Left lung (tissue), 4 donors: ENCODE measurements at regions not wholly inside any gene's neighbourhood (a gene's known extent, or its start where the extent isn't known, plus 50 kb on each side); places are given as distances from the start of the nearest gene placed in this dataset.

Source experiments
- ATAC-seq: fragments of 200-7000 bp; cut with Tn5 transposase; one replicate; pipeline ENCODE4 v1.9.1; 2020; ENCODE audit warnings: moderate library complexity
- DNase-seq, 4 donors: peaks; one replicate each; pipeline ENCODE4 v3.0.0-alpha.2; 2013 to 2020
- H3K27ac ChIP-seq, 2 donors: fragments of 200-600 bp; sonication (generic) in 1 of 2; one replicate each; pipeline versions ENCODE4 v1.5.0 to v1.8.0; 2020 to 2021
- H3K27me3 ChIP-seq, 2 donors: fragments of 200-600 bp; sonication (generic) in 1 of 2; one replicate each; pipeline versions ENCODE4 v1.5.0 to v1.8.0; 2020 to 2021
- H3K36me3 ChIP-seq, 2 donors: fragments of 200-600 bp; sonication (generic) in 1 of 2; one replicate each; pipeline versions ENCODE4 v1.5.0 to v1.8.0; 2020 to 2021
- H3K4me1 ChIP-seq, 2 donors: fragments of 200-600 bp; one replicate each; pipeline ENCODE4 v1.8.0; 2021
- H3K4me3 ChIP-seq, 2 donors: fragments of 200-600 bp; sonication (generic) in 1 of 2; one replicate each; pipeline versions ENCODE4 v1.5.0 to v1.8.0; 2020 to 2021; ENCODE audit warnings: mild to moderate bottlenecking in 1 of 2
- H3K9me3 ChIP-seq, 2 donors: fragments of 200-600 bp; sonication (generic) in 1 of 2; one replicate each; pipeline versions ENCODE4 v1.5.0 to v1.8.0; 2020 to 2021
- intact Hi-C, 2 donors: fragments of 100-400 bp; cut with DNase I; formaldehyde crosslinking; loops; one replicate each; pipeline versions ENCODE4 v1.11.2 to v1.14.2; 2022
- TF ChIP-seq, protein P1 (sequence below), 2 donors: fragments of 200-600 bp; sonication (generic) in 1 of 2; IDR thresholded peaks; one replicate each; pipeline versions ENCODE4 v1.5.0 to v1.8.0; 2021; ENCODE audit warnings: antibody characterized with exemption in 2 of 2
- donor health status: DM: no; HTN: yes; CAD: no.
- donor health status: DM: no; HTN: no; CAD: no.

GRCh38 chr11:90556026-90556425 lies 333.2 kb upstream of the CHORDC1 start:
- DNase-seq (no peak), ATAC-seq (no peak)
- TF ChIP-seq, protein P1, sequence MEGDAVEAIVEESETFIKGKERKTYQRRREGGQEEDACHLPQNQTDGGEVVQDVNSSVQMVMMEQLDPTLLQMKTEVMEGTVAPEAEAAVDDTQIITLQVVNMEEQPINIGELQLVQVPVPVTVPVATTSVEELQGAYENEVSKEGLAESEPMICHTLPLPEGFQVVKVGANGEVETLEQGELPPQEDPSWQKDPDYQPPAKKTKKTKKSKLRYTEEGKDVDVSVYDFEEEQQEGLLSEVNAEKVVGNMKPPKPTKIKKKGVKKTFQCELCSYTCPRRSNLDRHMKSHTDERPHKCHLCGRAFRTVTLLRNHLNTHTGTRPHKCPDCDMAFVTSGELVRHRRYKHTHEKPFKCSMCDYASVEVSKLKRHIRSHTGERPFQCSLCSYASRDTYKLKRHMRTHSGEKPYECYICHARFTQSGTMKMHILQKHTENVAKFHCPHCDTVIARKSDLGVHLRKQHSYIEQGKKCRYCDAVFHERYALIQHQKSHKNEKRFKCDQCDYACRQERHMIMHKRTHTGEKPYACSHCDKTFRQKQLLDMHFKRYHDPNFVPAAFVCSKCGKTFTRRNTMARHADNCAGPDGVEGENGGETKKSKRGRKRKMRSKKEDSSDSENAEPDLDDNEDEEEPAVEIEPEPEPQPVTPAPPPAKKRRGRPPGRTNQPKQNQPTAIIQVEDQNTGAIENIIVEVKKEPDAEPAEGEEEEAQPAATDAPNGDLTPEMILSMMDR (IDR thresholded peaks at IDR 0.05), result no peak
- Histone ChIP-seq H3K9me3 (peaks cover 0 to 21% of the 10 kb centered on the region in 2 donors), H3K4me1 (no peaks in the 10 kb centered on the region), H3K27me3 (no peaks in the 10 kb centered on the region), H3K4me3 (no peak overlapping the region), H3K36me3 (no peaks in the 10 kb centered on the region), H3K27ac (no peak overlapping the region)
- intact Hi-C loops, result no loop called here

DNA sequence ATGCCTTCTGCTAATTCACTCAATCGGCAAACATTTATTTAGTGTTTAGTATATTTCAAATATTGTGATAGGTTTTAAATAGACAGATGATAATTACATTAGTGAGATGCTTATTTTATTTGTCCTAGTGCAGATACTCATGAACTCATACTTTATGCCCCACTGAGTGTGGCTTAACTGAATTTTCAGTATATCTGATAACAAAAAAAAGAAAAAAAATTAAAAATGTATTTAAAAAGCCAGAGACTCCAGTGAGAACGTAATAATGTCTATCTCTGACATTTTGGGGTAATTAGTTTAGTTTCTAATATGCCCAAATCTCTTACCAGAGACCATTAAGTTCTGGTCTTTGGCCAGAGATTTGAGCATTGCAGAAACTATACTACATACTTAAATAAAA lies 332.6 kb upstream of the CHORDC1 start:
- no peak for DNase-seq
- H3K9me3 ChIP-seq, result peaks cover 0 to 17% of the 10 kb centered on the region in 2 donors
- no peaks in the 10 kb centered on the region for H3K36me3 ChIP-seq
- H3K4me3 ChIP-seq, result no peak overlapping the region
- TF ChIP-seq, protein P1 (IDR thresholded peaks at IDR 0.05), result no peak
- H3K27me3 ChIP-seq, result no peaks in the 10 kb centered on the region
- intact Hi-C loops, result no loop called here
- no peaks in the 10 kb centered on the region for H3K4me1 ChIP-seq
- ATAC-seq, result no peak
- no peak overlapping the region for H3K27ac ChIP-seq

DNA sequence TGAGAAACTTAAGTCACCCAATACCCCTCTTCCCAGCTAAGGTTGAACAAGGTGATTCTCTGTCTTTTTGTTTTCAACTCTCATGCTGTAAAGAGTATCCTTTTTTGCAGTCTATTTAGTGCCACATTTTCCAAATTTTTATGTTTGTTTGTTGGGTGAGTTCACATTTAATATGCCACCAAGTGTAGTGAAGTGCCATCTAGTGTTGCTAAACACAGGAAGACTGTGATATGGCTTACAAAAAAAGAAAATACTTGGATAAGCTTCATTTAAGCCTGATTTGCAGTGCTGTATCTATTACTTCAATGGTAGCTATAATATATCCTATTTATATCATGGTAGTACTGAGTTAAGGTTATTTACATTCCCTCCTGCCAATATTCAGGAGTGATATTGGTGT lies 319.2 kb upstream of the CHORDC1 start:
- intact Hi-C loops, result no loop called here
- ATAC-seq, result no peak
- no peak for DNase-seq
- Histone ChIP-seq H3K4me1 (no peaks in the 10 kb centered on the region), H3K4me3 (no peak overlapping the region), H3K27ac (no peak overlapping the region), H3K27me3 (no peaks in the 10 kb centered on the region), H3K9me3 (no peaks in the 10 kb centered on the region), H3K36me3 (no peaks in the 10 kb centered on the region)
- TF ChIP-seq, protein P1 (IDR thresholded peaks at IDR 0.05), result no peak

- H3K27ac ChIP-seq, result no peak overlapping the region
- no peaks in the 10 kb centered on the region for H3K36me3 ChIP-seq
- DNase-seq (no peak), ATAC-seq (no peak)
- intact Hi-C loops, result no loop called here
- no peaks in the 10 kb centered on the region for H3K27me3 ChIP-seq
- H3K4me1 ChIP-seq, result no peaks in the 10 kb centered on the region
- TF ChIP-seq, protein P1 (IDR thresholded peaks at IDR 0.05), result no peak
- H3K4me3 ChIP-seq, result no peak overlapping the region
- no peaks in the 10 kb centered on the region for H3K9me3 ChIP-seq
These were observed 313.5 kb upstream of the CHORDC1 start for GRCh38 chr11:90536301-90536700.

DNA sequence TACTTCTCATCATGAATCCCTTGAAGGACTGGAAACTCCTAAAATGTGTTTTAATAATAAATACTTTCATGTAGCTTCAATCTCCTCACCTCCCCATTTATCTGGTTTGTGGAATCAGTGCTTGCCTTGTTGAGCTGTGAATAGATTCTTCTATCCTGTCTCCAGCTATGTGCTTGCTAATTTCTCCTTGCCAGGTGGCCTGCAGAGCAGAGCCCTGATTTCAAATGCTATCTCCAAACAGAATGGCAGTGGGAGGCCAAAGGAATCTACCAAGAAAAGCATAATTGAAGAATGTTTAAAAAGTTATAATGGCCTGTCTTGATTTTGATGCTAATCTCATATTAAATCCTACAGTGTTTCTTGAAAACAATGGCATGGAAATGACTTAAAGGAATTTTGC lies 309.3 kb upstream of the CHORDC1 start:
- H3K4me1 ChIP-seq, result no peaks in the 10 kb centered on the region
- TF ChIP-seq, protein P1 (IDR thresholded peaks at IDR 0.05), result no peak
- intact Hi-C loops, result no loop called here
- H3K9me3 ChIP-seq, result no peaks in the 10 kb centered on the region
- H3K4me3 ChIP-seq, result no peak overlapping the region
- ATAC-seq (no peak), DNase-seq (no peak)
- no peaks in the 10 kb centered on the region for H3K36me3 ChIP-seq
- H3K27ac ChIP-seq, result no peak overlapping the region
- H3K27me3 ChIP-seq, result no peaks in the 10 kb centered on the region
